IgD-negative memory B cell (primary cell): ENCODE measurements at regions not wholly inside any gene's neighbourhood (a gene's known extent, or its start where the extent isn't known, plus 50 kb on each side); places are given as distances from the start of the nearest gene placed in this dataset.
"Not testable (repeated sequence)": the region's sequence is repeated elsewhere in the genome, so short reads cannot be mapped to it uniquely, and the experiment has no call there.

Experiments
- H3K27ac Mint-ChIP-seq, 3 donors: one replicate each; pipeline ENCODE4 v1.8.0; 2020 to 2022; ENCODE audit warnings: mild to moderate bottlenecking in 3 of 3, mixed read lengths in 3 of 3, moderate library complexity in 1 of 3
- H3K27me3 Mint-ChIP-seq: one replicate; pipeline ENCODE4 v1.8.0; 2021; ENCODE audit warnings: mixed read lengths
- H3K36me3 Mint-ChIP-seq: one replicate; pipeline ENCODE4 v1.8.0; 2020; ENCODE audit warnings: mild to moderate bottlenecking, mixed read lengths
- H3K4me1 Mint-ChIP-seq, 3 donors: one replicate each; pipeline ENCODE4 v1.8.0; 2020 to 2022; ENCODE audit warnings: mixed read lengths in 3 of 3, mild to moderate bottlenecking in 1 of 3
- H3K4me3 Mint-ChIP-seq, 4 donors: one replicate each; pipeline ENCODE4 v1.8.0; 2020 to 2022; ENCODE audit warnings: mild to moderate bottlenecking in 4 of 4, mixed read lengths in 4 of 4, moderate library complexity in 3 of 4
- H3K9me3 Mint-ChIP-seq, 3 donors: one replicate each; pipeline ENCODE4 v1.8.0; 2020 to 2021; ENCODE audit warnings: mixed read lengths in 3 of 3, mild to moderate bottlenecking in 1 of 3

GRCh38 chr12:131637986-131638385, 72.9 kb upstream of the SFSWAP start:
- Mint-ChIP-seq H3K9me3 (no peaks in the 10 kb centered on the region), H3K4me1 (peaks cover 0 to 2% (median 0%) of the 10 kb centered on the region in 3 donors), H3K27me3 (peaks cover 13% of the 10 kb centered on the region), H3K36me3 (no peaks in the 10 kb centered on the region), H3K27ac (no peak overlapping the region), H3K4me3 (no peak overlapping the region)

- peaks cover 13% of the 10 kb centered on the region for H3K27me3 Mint-ChIP-seq
- H3K4me1 Mint-ChIP-seq, result peaks cover 0 to 2% (median 0%) of the 10 kb centered on the region in 3 donors
- no peaks in the 10 kb centered on the region for H3K9me3 Mint-ChIP-seq
- H3K27ac Mint-ChIP-seq, result peak overlapping the region in 1 of 3 donors; percentile 67
- H3K4me3 Mint-ChIP-seq, result no peak overlapping the region
- no peaks in the 10 kb centered on the region for H3K36me3 Mint-ChIP-seq
Observed at GRCh38 chr12:131639270-131639940, 71.5 kb upstream of the SFSWAP start.

GRCh38 chr12:131640525-131640924, 70.4 kb upstream of the SFSWAP start:
- H3K27me3 Mint-ChIP-seq, result peaks cover 8% of the 10 kb centered on the region
- H3K36me3 Mint-ChIP-seq, result no peaks in the 10 kb centered on the region
- no peak overlapping the region for H3K27ac Mint-ChIP-seq
- no peak overlapping the region for H3K4me3 Mint-ChIP-seq
- H3K4me1 Mint-ChIP-seq, result no peaks in the 10 kb centered on the region
- no peaks in the 10 kb centered on the region for H3K9me3 Mint-ChIP-seq

- no peaks in the 10 kb centered on the region for H3K4me1 Mint-ChIP-seq
- peaks cover 5% of the 10 kb centered on the region for H3K27me3 Mint-ChIP-seq
- no peaks in the 10 kb centered on the region for H3K9me3 Mint-ChIP-seq
- no peak overlapping the region for H3K27ac Mint-ChIP-seq
- H3K36me3 Mint-ChIP-seq, result no peaks in the 10 kb centered on the region
- no peak overlapping the region for H3K4me3 Mint-ChIP-seq
Observed at GRCh38 chr12:131641315-131641714, 69.6 kb upstream of the SFSWAP start.

GRCh38 chr12:131642101-131642540, 68.8 kb upstream of the SFSWAP start:
- H3K36me3 Mint-ChIP-seq, result no peaks in the 10 kb centered on the region
- H3K9me3 Mint-ChIP-seq, result no peaks in the 10 kb centered on the region
- no peak overlapping the region for H3K27ac Mint-ChIP-seq
- H3K27me3 Mint-ChIP-seq, result peaks cover 5% of the 10 kb centered on the region
- H3K4me3 Mint-ChIP-seq, result no peak overlapping the region
- no peaks in the 10 kb centered on the region for H3K4me1 Mint-ChIP-seq

DNA sequence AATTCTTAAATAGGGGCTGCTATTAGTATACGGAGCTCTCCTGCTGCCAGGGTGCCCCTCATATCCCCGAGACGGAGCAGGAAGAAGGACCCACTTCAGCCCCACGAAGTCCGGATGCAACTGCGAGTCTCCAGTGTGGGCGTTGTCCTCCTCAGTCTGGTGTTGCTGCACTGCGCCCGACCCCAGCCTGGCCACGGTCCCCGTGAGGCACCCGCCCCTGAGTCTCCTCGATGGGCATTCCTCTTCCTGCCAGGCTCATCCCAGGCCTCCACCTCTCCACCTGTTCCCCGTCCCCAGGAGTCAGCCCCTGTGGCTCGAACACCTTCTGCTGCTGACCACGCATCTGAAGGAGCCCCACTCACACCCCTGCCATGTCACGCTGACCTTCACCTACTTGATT, 68.1 kb upstream of the SFSWAP start:
- Mint-ChIP-seq H3K27ac (no peak overlapping the region), H3K27me3 (peaks cover 5% of the 10 kb centered on the region), H3K9me3 (no peaks in the 10 kb centered on the region), H3K4me3 (no peak overlapping the region), H3K36me3 (no peaks in the 10 kb centered on the region), H3K4me1 (peaks cover 0 to 2% (median 0%) of the 10 kb centered on the region in 3 donors)

DNA sequence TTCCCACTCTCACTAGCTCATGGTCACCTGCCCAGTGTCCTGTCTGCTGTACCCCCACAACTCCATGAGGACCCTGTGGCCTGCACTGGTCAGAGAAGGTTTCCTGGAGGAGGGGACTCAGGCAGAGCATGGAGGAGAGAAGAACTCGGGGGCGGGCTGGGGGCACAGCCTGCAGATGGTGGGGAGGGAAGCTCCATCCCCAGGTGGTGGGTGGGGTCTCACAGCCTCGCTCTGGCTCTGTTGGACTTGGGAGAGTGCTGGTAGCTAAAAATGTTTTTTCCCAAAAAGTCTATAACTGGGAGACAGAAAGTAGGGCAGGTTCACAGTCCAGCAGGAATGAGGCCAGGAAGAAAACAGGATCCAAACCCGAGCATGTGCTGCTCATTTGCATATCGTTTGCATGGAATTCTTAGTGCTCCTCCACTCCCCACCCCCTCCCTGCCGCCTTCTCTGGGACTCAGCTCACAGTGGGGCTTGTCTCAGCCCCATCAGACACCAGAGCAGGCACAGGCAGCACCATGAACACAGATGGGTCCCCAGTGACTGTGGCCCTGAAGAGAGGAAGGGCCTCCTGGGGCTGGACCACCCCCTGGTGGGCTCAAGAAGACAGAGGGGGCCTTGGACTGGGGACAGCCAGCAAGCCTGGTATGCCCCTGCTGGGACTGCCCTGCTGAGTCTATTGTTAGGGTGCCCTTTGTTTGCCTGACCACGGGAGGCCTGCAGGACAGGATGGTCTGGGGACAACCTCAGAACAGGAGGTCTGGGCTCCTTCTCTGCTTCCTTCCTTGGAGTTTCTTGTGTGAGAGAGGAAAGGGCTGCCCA, 67.0 kb upstream of the SFSWAP start:
- Mint-ChIP-seq H3K27ac (no peak overlapping the region), H3K36me3 (no peaks in the 10 kb centered on the region), H3K9me3 (no peaks in the 10 kb centered on the region), H3K27me3 (peaks cover 5% of the 10 kb centered on the region), H3K4me3 (no peak overlapping the region), H3K4me1 (peaks cover 0 to 2% (median 0%) of the 10 kb centered on the region in 3 donors)

- Mint-ChIP-seq H3K27me3 (peaks cover 5% of the 10 kb centered on the region), H3K4me3 (no peak overlapping the region), H3K27ac (no peak overlapping the region), H3K36me3 (no peaks in the 10 kb centered on the region), H3K4me1 (peaks cover 0 to 2% (median 0%) of the 10 kb centered on the region in 3 donors), H3K9me3 (no peaks in the 10 kb centered on the region)
Observed at GRCh38 chr12:131644481-131644880, 66.4 kb upstream of the SFSWAP start.

DNA sequence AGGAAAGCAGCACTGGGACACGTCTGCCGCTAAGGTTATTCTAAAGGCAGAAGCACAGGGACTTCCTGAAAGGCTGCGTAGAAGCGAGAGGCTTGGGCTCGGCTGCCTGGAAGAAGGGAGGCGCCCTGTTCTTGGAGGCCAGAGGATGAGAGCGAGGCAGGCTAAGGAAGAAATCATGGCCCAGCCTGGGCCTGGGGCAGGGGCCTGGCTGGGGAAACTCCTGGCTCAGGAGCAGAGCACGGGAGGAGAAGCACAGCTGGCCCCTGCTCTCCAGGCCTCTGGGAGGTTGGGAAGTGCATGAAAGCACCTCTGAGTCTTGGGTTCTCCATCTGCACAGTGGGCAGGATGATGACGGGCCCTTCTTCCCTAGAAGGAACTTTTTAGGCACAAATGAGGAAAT, 66.0 kb upstream of the SFSWAP start:
- H3K4me3 Mint-ChIP-seq, H3K4me1 Mint-ChIP-seq, H3K9me3 Mint-ChIP-seq, H3K27me3 Mint-ChIP-seq, H3K36me3 Mint-ChIP-seq, H3K27ac Mint-ChIP-seq: not testable (repeated sequence)

- H3K4me3 Mint-ChIP-seq, H3K9me3 Mint-ChIP-seq, H3K36me3 Mint-ChIP-seq: not testable (repeated sequence)
Observed at GRCh38 chr12:131645557-131645956, 65.3 kb upstream of the SFSWAP start.

GRCh38 chr12:131646444-131646843, 64.4 kb upstream of the SFSWAP start:
- not testable (repeated sequence) for H3K4me1 Mint-ChIP-seq, H3K27me3 Mint-ChIP-seq, H3K27ac Mint-ChIP-seq, H3K36me3 Mint-ChIP-seq, H3K9me3 Mint-ChIP-seq, H3K4me3 Mint-ChIP-seq

More at GRCh38 chr12:131645557-131645956, 65.3 kb upstream of the SFSWAP start:
- H3K4me1 Mint-ChIP-seq, H3K27ac Mint-ChIP-seq, H3K27me3 Mint-ChIP-seq: not testable (repeated sequence)

GRCh38 chr12:131647667-131648066, 63.2 kb upstream of the SFSWAP start:
- Mint-ChIP-seq H3K27me3 (peaks cover 5% of the 10 kb centered on the region), H3K9me3 (no peaks in the 10 kb centered on the region), H3K4me3 (no peak overlapping the region), H3K27ac (no peak overlapping the region), H3K36me3 (no peaks in the 10 kb centered on the region), H3K4me1 (peaks cover 0 to 2% (median 0%) of the 10 kb centered on the region in 3 donors)

- not testable (repeated sequence) for H3K27me3 Mint-ChIP-seq, H3K4me1 Mint-ChIP-seq, H3K4me3 Mint-ChIP-seq, H3K36me3 Mint-ChIP-seq, H3K9me3 Mint-ChIP-seq, H3K27ac Mint-ChIP-seq
Observed at GRCh38 chr12:131655469-131656174, 55.3 kb upstream of the SFSWAP start.

DNA sequence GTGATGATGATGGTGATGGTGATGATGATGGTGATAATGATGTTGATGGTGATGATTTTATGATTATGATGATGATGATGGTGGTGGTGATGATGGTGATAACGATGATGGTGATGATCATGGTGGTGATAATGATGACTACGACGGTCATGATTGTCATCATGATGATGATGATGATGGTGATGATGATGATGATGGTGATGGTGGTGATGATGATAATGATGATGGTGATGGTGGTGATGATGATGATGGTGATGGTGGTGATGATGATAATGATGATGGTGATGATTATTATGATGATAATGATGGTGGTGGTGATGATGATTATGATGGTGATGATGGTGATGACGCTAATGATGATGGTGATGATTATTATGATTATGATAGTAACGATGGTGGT, 54.1 kb upstream of the SFSWAP start:
- not testable (repeated sequence) for H3K27ac Mint-ChIP-seq

GRCh38 chr12:131658605-131659004, 52.3 kb upstream of the SFSWAP start:
- not testable (repeated sequence) for H3K27me3 Mint-ChIP-seq, H3K27ac Mint-ChIP-seq, H3K36me3 Mint-ChIP-seq, H3K4me3 Mint-ChIP-seq, H3K4me1 Mint-ChIP-seq, H3K9me3 Mint-ChIP-seq

More for the DNA sequence above, 54.1 kb upstream of the SFSWAP start:
- H3K4me1 Mint-ChIP-seq, H3K9me3 Mint-ChIP-seq, H3K4me3 Mint-ChIP-seq, H3K36me3 Mint-ChIP-seq, H3K27me3 Mint-ChIP-seq: not testable (repeated sequence)
